ENCODE measurements at regions not wholly inside any gene's neighbourhood (a gene's known extent, or its start where the extent isn't known, plus 50 kb on each side); places are given as distances from the start of the nearest gene placed in this dataset.

- TF ChIP-seq POLR2A (IDR thresholded peaks at IDR 0.05) = no peak
- TF ChIP-seq, protein P1, sequence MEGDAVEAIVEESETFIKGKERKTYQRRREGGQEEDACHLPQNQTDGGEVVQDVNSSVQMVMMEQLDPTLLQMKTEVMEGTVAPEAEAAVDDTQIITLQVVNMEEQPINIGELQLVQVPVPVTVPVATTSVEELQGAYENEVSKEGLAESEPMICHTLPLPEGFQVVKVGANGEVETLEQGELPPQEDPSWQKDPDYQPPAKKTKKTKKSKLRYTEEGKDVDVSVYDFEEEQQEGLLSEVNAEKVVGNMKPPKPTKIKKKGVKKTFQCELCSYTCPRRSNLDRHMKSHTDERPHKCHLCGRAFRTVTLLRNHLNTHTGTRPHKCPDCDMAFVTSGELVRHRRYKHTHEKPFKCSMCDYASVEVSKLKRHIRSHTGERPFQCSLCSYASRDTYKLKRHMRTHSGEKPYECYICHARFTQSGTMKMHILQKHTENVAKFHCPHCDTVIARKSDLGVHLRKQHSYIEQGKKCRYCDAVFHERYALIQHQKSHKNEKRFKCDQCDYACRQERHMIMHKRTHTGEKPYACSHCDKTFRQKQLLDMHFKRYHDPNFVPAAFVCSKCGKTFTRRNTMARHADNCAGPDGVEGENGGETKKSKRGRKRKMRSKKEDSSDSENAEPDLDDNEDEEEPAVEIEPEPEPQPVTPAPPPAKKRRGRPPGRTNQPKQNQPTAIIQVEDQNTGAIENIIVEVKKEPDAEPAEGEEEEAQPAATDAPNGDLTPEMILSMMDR (IDR thresholded peaks at IDR 0.05) = no peak
- TF ChIP-seq EP300 (IDR thresholded peaks at IDR 0.05) = no peak
These were observed 90.1 kb downstream of the CD8B2 start for GRCh38 chr2:106577255-106577651.
